SU-DHL-6 (cell line): ENCODE measurements at regions not wholly inside any gene's neighbourhood (a gene's known extent, or its start where the extent isn't known, plus 50 kb on each side); places are given as distances from the start of the nearest gene placed in this dataset.

Experiments used
- H2AFZ ChIP-seq: fragments of 200-600 bp; sonication (generic); 2 replicates; pipeline ENCODE4 v1.6.1; 2014; ENCODE audit warnings: low read depth, mild to moderate bottlenecking, moderate library complexity, mixed read lengths, antibody characterized with exemption, low read length; ENCODE audit not compliant: severe bottlenecking
- H3F3A ChIP-seq: fragments of 200-600 bp; shearing (Covaris generic); 2 replicates; pipeline ENCODE4 v1.6.0; 2016; ENCODE audit warnings: antibody characterized with exemption, mild to moderate bottlenecking; ENCODE audit not compliant: insufficient read depth
- H3K27ac ChIP-seq: fragments of 200-600 bp; sonication (generic); 2 replicates; pipeline ENCODE4 v1.5.1; 2016; ENCODE audit warnings: low read depth, mild to moderate bottlenecking, low read length, moderate library complexity, mixed read lengths
- H3K27me3 ChIP-seq: fragments of 200-600 bp; sonication (generic), shearing (Covaris generic); 2 replicates; pipeline ENCODE4 v1.6.0; 2014; ENCODE audit warnings: mild to moderate bottlenecking, low read length
- H3K36me3 ChIP-seq: fragments of 200-600 bp; sonication (generic); 2 replicates; pipeline ENCODE4 v1.6.1; 2014; ENCODE audit warnings: mild to moderate bottlenecking, low read length, mixed read lengths
- H3K4me2 ChIP-seq: fragments of 300-600, 200-600 bp; shearing (Covaris generic), sonication (generic); 2 replicates; pipeline ENCODE4 v1.6.0; 2014; ENCODE audit warnings: low read length, low read depth, mild to moderate bottlenecking; ENCODE audit not compliant: poor library complexity, severe bottlenecking
- H3K4me3 ChIP-seq: fragments of 200-600 bp; sonication (generic); 2 replicates; pipeline ENCODE4 v1.5.1; 2014; ENCODE audit warnings: antibody characterized with exemption, low read length, mild to moderate bottlenecking, mixed read lengths; ENCODE audit not compliant: insufficient read depth, poor library complexity, severe bottlenecking
- H3K79me2 ChIP-seq: fragments of 200-600 bp; sonication (generic); 2 replicates; pipeline ENCODE4 v1.6.1; 2014; ENCODE audit warnings: mild to moderate bottlenecking, low read length, moderate library complexity; ENCODE audit not compliant: insufficient read depth
- H3K9ac ChIP-seq: fragments of 200-600 bp; sonication (generic); 2 replicates; pipeline ENCODE4 v1.7.0; 2014; ENCODE audit warnings: mild to moderate bottlenecking, low read length
- H3K9me2 ChIP-seq: fragments of 200-600 bp; sonication (generic); replicated peaks from 2 replicates; pipeline ENCODE4 v1.6.1; 2014; ENCODE audit warnings: low read length; ENCODE audit not compliant: insufficient read depth
- H3K9me3 ChIP-seq: fragments of 200-600 bp; sonication (generic); 2 replicates; pipeline ENCODE4 v1.6.1; 2014; ENCODE audit warnings: low read length, mixed read lengths; ENCODE audit not compliant: insufficient read depth
- H4K20me1 ChIP-seq: fragments of 200-600 bp; sonication (generic); 2 replicates; pipeline ENCODE4 v1.6.1; 2014; ENCODE audit warnings: low read depth, mild to moderate bottlenecking, antibody characterized with exemption, low read length, moderate library complexity, mixed read lengths
- CTCF ChIP-seq: fragments of 200-600 bp; sonication (generic); IDR thresholded peaks from one replicate; pipeline ENCODE4 v1.5.1; 2017; ENCODE audit warnings: antibody characterized with exemption, mild to moderate bottlenecking, low read length, moderate library complexity; ENCODE audit not compliant: insufficient read depth, poor library complexity, severe bottlenecking
- EZH2phosphoT487 ChIP-seq: fragments of 200-600 bp; sonication (generic), shearing (Covaris generic); conservative IDR thresholded peaks from 2 replicates; pipeline ENCODE4 v1.6.1; 2018; ENCODE audit warnings: mild to moderate bottlenecking, antibody characterized with exemption, low read length, moderate library complexity, mixed read lengths

DNA sequence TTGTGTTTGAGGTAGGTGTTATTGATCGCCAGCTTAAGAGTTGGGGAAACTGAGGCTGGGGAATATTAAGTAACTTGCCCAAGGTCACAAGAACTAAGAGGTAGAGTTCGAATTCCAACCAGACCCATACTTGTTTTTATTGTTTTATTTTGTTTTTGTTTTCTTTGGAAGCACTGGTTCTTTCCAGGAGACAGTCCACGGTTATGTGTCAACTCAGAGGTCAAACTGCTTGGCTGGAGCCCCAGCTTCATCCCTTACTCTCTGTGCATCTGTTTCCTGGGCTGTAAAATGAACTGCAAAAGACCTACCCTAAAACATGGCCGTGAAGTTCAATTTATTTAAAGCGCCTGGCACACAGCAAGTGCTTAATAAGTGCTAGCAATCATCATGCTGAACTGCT, 74.4 kb upstream of the MAP1LC3B2 start:
- H3K9ac ChIP-seq, result no peak overlapping the region
- H3K4me3 ChIP-seq, result no peak overlapping the region
- no peak overlapping the region for H2AFZ ChIP-seq
- H4K20me1 ChIP-seq, result no peaks in the 10 kb centered on the region
- no peaks in the 10 kb centered on the region for H3K36me3 ChIP-seq
- H3K27ac ChIP-seq, result no peak overlapping the region
- H3K27me3 ChIP-seq, result no peaks in the 10 kb centered on the region
- no peaks in the 10 kb centered on the region for H3K79me2 ChIP-seq
- no peak overlapping the region for H3K4me2 ChIP-seq
- TF ChIP-seq EZH2phosphoT487 (no peak), CTCF (no peak)
- no peaks in the 10 kb centered on the region for H3K9me2 ChIP-seq
- no peaks in the 10 kb centered on the region for H3F3A ChIP-seq
- H3K9me3 ChIP-seq, result no peaks in the 10 kb centered on the region

DNA sequence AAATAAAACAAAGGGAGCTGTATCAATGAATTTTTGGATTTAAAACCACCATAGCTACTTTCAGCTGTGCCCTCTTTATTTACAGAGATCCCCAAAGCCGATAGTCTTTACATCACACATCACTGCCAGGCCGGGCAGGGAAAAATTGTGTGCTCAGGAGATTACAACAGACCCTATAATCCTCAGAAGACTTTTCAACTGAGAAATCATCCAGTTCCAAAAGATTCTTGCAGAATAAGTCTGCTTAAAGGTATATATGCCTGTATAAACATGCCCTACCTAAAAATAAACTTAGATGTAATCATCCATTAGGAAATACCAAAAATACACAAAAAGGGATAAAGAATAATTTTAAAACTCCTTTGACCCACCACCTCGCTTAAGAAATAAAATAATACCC, 70.1 kb upstream of the MAP1LC3B2 start:
- H3K9me2 ChIP-seq, result no peaks in the 10 kb centered on the region
- H3K36me3 ChIP-seq, result no peaks in the 10 kb centered on the region
- no peaks in the 10 kb centered on the region for H3F3A ChIP-seq
- H3K4me3 ChIP-seq, result no peak overlapping the region
- H2AFZ ChIP-seq, result no peak overlapping the region
- no peaks in the 10 kb centered on the region for H3K9me3 ChIP-seq
- H3K4me2 ChIP-seq, result no peak overlapping the region
- no peaks in the 10 kb centered on the region for H4K20me1 ChIP-seq
- TF ChIP-seq CTCF, result no peak
- no peak for TF ChIP-seq EZH2phosphoT487
- H3K79me2 ChIP-seq, result no peaks in the 10 kb centered on the region
- H3K9ac ChIP-seq, result no peak overlapping the region
- no peak overlapping the region for H3K27ac ChIP-seq
- H3K27me3 ChIP-seq, result peaks cover 3% of the 10 kb centered on the region; the same call in 1 of the 2 replicates

- H3K4me2 ChIP-seq, result no peak overlapping the region
Measured at GRCh38 chr12:116490471-116490870, 68.7 kb upstream of the MAP1LC3B2 start.

More at GRCh38 chr12:116490471-116490870, 68.7 kb upstream of the MAP1LC3B2 start:
- Histone ChIP-seq H3K27ac (no peak overlapping the region), H3F3A (no peaks in the 10 kb centered on the region), H3K9ac (no peak overlapping the region), H3K9me2 (no peaks in the 10 kb centered on the region), H2AFZ (no peak overlapping the region), H3K9me3 (no peaks in the 10 kb centered on the region), H3K27me3 (peaks cover 3% of the 10 kb centered on the region; the same call in 1 of the 2 replicates), H3K36me3 (no peaks in the 10 kb centered on the region), H3K4me3 (no peak overlapping the region), H4K20me1 (no peaks in the 10 kb centered on the region), H3K79me2 (no peaks in the 10 kb centered on the region)
- TF ChIP-seq EZH2phosphoT487, result no peak
- TF ChIP-seq CTCF, result no peak
